ENCODE measurements at regions not wholly inside any gene's neighbourhood (a gene's known extent, or its start where the extent isn't known, plus 50 kb on each side); places are given as distances from the start of the nearest gene placed in this dataset.

DNA sequence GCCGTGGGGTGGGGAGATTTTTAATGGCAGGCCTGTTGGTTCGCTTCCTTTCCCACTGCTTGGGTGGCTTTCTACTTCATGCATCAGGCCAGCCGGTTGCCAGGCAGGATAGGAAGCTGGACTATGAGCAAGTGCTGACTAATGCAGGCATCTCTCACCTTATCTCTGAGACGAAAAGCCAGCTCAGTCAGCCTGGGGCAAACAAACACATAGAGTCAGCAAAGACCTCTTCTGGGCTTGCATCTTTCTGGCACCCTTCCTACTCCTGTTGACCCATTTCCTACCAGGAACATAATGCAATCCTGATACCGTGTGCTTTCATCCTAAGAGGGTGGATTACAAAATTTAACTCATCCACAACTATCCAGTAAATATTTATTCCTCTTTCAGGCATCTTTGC is 416.6 kb upstream of the MEX3C start:
- Histone ChIP-seq H3K27ac (no peak overlapping the region), H3K27me3 (peaks cover 0 to 4% (median 0%) of the 10 kb centered on the region in 9 donors), H3K9me3 (no peaks in the 10 kb centered on the region), H3K4me1 (no peaks in the 10 kb centered on the region), H3K4me3 (no peak overlapping the region), H3K36me3 (no peaks in the 10 kb centered on the region)
- DNase-seq: peak in 3 of 5 donors; percentile 11 to 31 (median 29)
- no peak for TF ChIP-seq POLR2A (IDR thresholded peaks at IDR 0.05)
- TF ChIP-seq, protein P1, sequence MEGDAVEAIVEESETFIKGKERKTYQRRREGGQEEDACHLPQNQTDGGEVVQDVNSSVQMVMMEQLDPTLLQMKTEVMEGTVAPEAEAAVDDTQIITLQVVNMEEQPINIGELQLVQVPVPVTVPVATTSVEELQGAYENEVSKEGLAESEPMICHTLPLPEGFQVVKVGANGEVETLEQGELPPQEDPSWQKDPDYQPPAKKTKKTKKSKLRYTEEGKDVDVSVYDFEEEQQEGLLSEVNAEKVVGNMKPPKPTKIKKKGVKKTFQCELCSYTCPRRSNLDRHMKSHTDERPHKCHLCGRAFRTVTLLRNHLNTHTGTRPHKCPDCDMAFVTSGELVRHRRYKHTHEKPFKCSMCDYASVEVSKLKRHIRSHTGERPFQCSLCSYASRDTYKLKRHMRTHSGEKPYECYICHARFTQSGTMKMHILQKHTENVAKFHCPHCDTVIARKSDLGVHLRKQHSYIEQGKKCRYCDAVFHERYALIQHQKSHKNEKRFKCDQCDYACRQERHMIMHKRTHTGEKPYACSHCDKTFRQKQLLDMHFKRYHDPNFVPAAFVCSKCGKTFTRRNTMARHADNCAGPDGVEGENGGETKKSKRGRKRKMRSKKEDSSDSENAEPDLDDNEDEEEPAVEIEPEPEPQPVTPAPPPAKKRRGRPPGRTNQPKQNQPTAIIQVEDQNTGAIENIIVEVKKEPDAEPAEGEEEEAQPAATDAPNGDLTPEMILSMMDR (IDR thresholded peaks at IDR 0.05): no peak
- ATAC-seq: peak in 3 of 4 donors; percentile 55 to 75 (median 72)
- intact Hi-C loops (cut with DNase I): no loop called here
- 26 to 35% (median 30%) methylated on average over 5 of the region's 5 CpGs for WGBS, 4 donors

DNA sequence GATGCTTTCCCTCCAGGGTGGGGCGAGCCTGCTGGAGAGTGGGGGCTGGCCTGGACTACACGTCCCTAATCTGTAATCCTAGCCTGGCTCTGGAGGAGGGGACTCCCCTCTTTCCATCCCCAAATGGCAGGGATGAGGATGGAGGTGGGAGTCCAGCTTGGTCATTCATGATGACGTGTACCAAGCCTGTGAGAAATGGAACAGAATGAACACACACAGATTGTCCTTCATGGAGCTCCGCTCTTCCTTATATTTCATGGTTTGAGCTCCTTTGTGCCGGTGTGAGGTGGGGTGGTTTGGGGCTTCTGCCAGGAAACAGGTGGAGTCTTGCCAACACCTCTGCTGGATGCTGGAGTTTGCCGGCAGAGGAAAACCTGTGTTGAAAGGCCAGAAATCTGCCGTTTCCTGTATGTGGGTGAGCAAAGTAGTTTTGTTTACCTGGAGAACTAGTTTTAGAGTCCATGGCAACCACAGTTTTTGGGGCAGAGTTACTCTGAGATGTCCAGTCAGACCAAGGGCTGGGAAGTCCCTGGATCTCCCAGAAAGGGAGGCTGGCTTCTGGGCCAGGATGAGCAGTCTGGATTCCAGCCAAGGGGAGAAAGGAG is 417.6 kb upstream of the MEX3C start:
- ATAC-seq (no peak), DNase-seq (no peak)
- WGBS, 4 donors: 52 to 62% (median 61%) methylated on average over 7 of the region's 7 CpGs
- intact Hi-C loops (cut with DNase I): no loop called here
- H3K27me3 ChIP-seq: no peaks in the 10 kb centered on the region
- H3K4me3 ChIP-seq: no peak overlapping the region
- H3K4me1 ChIP-seq: no peaks in the 10 kb centered on the region
- no peaks in the 10 kb centered on the region for H3K9me3 ChIP-seq
- no peaks in the 10 kb centered on the region for H3K36me3 ChIP-seq
- TF ChIP-seq POLR2A (IDR thresholded peaks at IDR 0.05): no peak
- TF ChIP-seq, protein P1 (IDR thresholded peaks at IDR 0.05): no peak
- H3K27ac ChIP-seq: no peak overlapping the region

DNA sequence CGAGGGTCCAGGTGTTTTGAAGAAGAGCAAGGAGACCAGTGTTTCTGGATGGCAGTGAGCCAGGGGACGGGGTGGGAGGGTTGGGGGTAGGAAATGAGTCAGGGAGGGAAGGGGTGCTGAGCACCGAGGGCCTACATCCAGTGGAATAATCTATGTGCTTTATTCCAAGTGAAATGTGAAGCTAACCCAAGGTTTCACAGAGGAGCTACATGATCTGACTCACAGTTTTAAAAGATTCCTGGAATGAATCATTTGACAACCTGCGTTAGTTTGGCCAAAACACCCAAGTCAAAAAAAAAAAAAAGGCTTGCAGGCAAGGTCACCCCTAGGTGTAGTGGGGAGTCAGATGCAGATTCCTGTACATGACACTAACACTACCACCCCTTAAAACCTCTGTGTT is 419.7 kb upstream of the MEX3C start:
- Histone ChIP-seq H3K4me1 (no peaks in the 10 kb centered on the region), H3K36me3 (no peaks in the 10 kb centered on the region), H3K4me3 (no peak overlapping the region), H3K9me3 (no peaks in the 10 kb centered on the region), H3K27ac (no peak overlapping the region), H3K27me3 (peaks cover 0 to 10% (median 1%) of the 10 kb centered on the region in 9 donors)
- intact Hi-C loops (cut with DNase I): no loop called here
- no peak for TF ChIP-seq POLR2A (IDR thresholded peaks at IDR 0.05)
- TF ChIP-seq, protein P1 (IDR thresholded peaks at IDR 0.05): no peak
- DNase-seq: no peak
- 58 to 70% (median 67%) methylated on average over 4 of the region's 4 CpGs for WGBS, 4 donors
- no peak for ATAC-seq

DNA sequence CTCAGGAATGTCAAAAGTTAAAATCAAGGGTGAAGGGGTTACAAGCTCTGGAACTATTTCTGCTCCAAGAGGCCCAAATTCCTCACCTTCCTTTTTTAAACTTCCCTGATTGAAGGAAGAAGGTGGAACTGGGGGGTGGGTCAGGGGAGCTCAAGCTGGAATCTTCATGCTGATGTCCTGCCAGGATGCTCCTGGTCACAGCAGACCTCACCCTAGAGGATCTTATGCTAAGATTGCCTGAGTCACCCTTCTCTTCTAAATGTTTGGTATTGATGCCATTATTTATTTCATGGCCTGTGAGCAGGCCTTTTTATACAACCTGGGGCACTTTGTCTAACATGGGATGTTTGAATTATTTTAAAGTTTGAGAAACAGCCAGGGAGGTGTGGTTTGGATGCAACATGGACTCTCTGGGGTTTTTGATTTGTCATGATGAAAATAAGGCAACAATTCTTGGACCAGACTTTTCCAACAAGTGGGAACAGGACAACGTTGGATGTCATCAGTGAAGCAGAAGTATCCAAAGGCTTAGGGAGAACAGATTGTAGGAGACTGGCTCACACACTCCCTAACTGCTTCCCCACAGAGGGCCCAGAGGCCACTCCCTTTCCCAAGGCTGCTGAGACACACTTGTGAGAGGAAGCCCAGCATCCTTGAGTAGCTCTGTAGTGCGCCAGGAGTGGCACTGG is 420.2 kb upstream of the MEX3C start:
- TF ChIP-seq POLR2A (IDR thresholded peaks at IDR 0.05): no peak
- TF ChIP-seq, protein P1 (IDR thresholded peaks at IDR 0.05): no peak
- H3K36me3 ChIP-seq: no peaks in the 10 kb centered on the region
- H3K4me1 ChIP-seq: no peaks in the 10 kb centered on the region
- no peak overlapping the region for H3K27ac ChIP-seq
- H3K9me3 ChIP-seq: no peaks in the 10 kb centered on the region
- intact Hi-C loops (cut with DNase I): no loop called here
- WGBS, 4 donors: 65 to 70% (median 66%) methylated on average over 2 of the region's 2 CpGs
- H3K27me3 ChIP-seq: peaks cover 0 to 15% (median 6%) of the 10 kb centered on the region in 9 donors
- no peak overlapping the region for H3K4me3 ChIP-seq
- DNase-seq (no peak), ATAC-seq (no peak)

Data from heart left ventricle (tissue), 16 donors.